Stomach (tissue), 8 donors: ENCODE measurements at regions not wholly inside any gene's neighbourhood (a gene's known extent, or its start where the extent isn't known, plus 50 kb on each side); places are given as distances from the start of the nearest gene placed in this dataset.
"Not testable (repeated sequence)": the region's sequence is repeated elsewhere in the genome, so short reads cannot be mapped to it uniquely, and the experiment has no call there.

ENCODE experiments used
- DNase-seq, 2 donors: peaks; one replicate each; pipeline versions ENCODE4 v3.0.0 to v3.0.0-alpha.2; 2013 to 2019
- H3K27ac ChIP-seq, 5 donors: fragments of 200-600 bp in 4 of 5; sonication (generic) in 4 of 5; one replicate each; pipeline ENCODE4 v1.5.1; 2013 to 2019; ENCODE audit warnings: mild to moderate bottlenecking in 1 of 5, moderate library complexity in 1 of 5
- H3K27me3 ChIP-seq, 3 donors: fragments of 200-600 bp; sonication (generic); one replicate each; pipeline ENCODE4 v1.5.1; 2017 to 2019; ENCODE audit warnings: mixed run types in 1 of 3
- H3K36me3 ChIP-seq, 4 donors: fragments of 200-600 bp; sonication (generic); 1 replicate in 3 of 4; 2 replicates in 1 of 4; pipeline ENCODE4 v1.5.1; 2016 to 2019
- H3K4me1 ChIP-seq, 4 donors: fragments of 200-600 bp; sonication (generic); one replicate each; pipeline ENCODE4 v1.5.1; 2016 to 2019
- H3K4me3 ChIP-seq, 4 donors: fragments of 200-600 bp; sonication (generic) in 3 of 4; one replicate each; pipeline ENCODE4 v1.5.1; 2016 to 2019; ENCODE audit warnings: mild to moderate bottlenecking in 1 of 4
- H3K9me3 ChIP-seq, 4 donors: fragments of 200-600 bp; sonication (generic); one replicate each; pipeline ENCODE4 v1.5.1; 2016 to 2019
- CTCF ChIP-seq, 7 experiments: fragments of 450-650 bp in 4 of 7; fragments of 200-600 bp in 3 of 7; sonication (generic) in 3 of 7; IDR thresholded peaks; one replicate each; pipeline ENCODE4 v1.5.1; 2016 to 2019; ENCODE audit warnings: antibody characterized with exemption in 7 of 7, control low read depth in 2 of 7, mild to moderate bottlenecking in 1 of 7
- EP300 ChIP-seq: sonication (generic); formaldehyde crosslinking; IDR thresholded peaks from one replicate; pipeline ENCODE4 v1.6.1; 2017; ENCODE audit warnings: antibody characterized with exemption
- POLR2A ChIP-seq, 4 donors: fragments of 450-650 bp; IDR thresholded peaks; one replicate each; pipeline ENCODE4 v1.6.1; 2016; ENCODE audit warnings: antibody characterized with exemption in 4 of 4, control low read depth in 2 of 4, mild to moderate bottlenecking in 1 of 4, moderate library complexity in 1 of 4
- POLR2AphosphoS5 ChIP-seq, 3 donors: sonication (generic); formaldehyde crosslinking; IDR thresholded peaks; one replicate each; pipeline ENCODE4 v1.6.1; 2016; ENCODE audit warnings: antibody characterized with exemption in 3 of 3
- WGBS, 5 donors: extraction: QIAGEN DNeasy Blood & Tissue Kit in 3 of 5; methylation state at CpG; one replicate each; pipeline versions ENCODE4 v1.1.5 to v1.1.7; 2013 to 2018; 5-methylcytosine and 5-hydroxymethylcytosine counted together
- intact Hi-C: fragments of 100-400 bp; cut with DNase I; formaldehyde crosslinking; loops from one replicate; pipeline ENCODE4 v1.15.1; 2023; ENCODE audit warnings: low total_unique reads
- donor health status: healthy with polysubstance abuse.
- donor health status: Bipolar disorder and iron deficiency.
- donor health status: healthy.

DNA sequence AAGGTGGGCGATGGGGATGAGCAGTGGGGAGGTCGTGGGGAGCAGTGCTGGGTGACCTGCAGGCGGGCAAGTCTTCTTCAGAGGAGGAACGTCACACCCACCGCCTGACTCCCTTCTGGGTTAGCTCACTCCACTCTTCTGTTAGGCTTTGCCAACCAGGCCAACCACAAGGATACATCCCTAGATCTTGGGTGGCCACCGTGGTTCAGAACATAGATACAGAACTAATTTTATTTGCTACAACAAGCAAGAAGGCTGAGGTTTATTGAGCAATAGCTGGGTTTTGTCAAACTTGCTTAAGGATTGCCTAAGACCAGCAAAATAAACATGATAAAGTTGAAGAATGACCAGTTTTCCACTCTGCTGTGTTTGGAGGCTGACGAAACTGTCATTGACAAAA, 109.4 kb downstream of the DACT1 start:
- no peaks in the 10 kb centered on the region for H3K9me3 ChIP-seq
- peak overlapping the region in 4 of 5 donors; percentile 16 to 75 (median 68) for H3K27ac ChIP-seq
- 70 to 74% (median 70%) methylated on average over 7 of the region's 7 CpGs for WGBS, 5 donors
- intact Hi-C loops = no loop called here
- no peak for TF ChIP-seq CTCF (IDR thresholded peaks at IDR 0.05)
- peak in 2 of 3 donors; percentile 54 to 59 for TF ChIP-seq POLR2AphosphoS5 (IDR thresholded peaks at IDR 0.05)
- no peak for TF ChIP-seq EP300
- TF ChIP-seq POLR2A (IDR thresholded peaks at IDR 0.05) = no peak
- H3K4me1 ChIP-seq = peaks cover 10 to 65% (median 39%) of the 10 kb centered on the region in 4 donors
- no peaks in the 10 kb centered on the region for H3K36me3 ChIP-seq
- no peaks in the 10 kb centered on the region for H3K27me3 ChIP-seq
- no peak for DNase-seq
- H3K4me3 ChIP-seq = no peak overlapping the region

GRCh38 chr14:58748251-58748650, 110.5 kb downstream of the DACT1 start:
- H3K9me3 ChIP-seq, H3K36me3 ChIP-seq, H3K4me3 ChIP-seq, DNase-seq, H3K27me3 ChIP-seq, intact Hi-C loops: not testable (repeated sequence)
- 88 to 91% (median 89%) methylated on average over 8 of the region's 8 CpGs for WGBS, 5 donors
- Histone ChIP-seq H3K4me1 (peaks cover 14 to 75% (median 48%) of the 10 kb centered on the region in 4 donors), H3K27ac (peak overlapping the region in 2 of 5 donors; percentile 78 to 85)

DNA sequence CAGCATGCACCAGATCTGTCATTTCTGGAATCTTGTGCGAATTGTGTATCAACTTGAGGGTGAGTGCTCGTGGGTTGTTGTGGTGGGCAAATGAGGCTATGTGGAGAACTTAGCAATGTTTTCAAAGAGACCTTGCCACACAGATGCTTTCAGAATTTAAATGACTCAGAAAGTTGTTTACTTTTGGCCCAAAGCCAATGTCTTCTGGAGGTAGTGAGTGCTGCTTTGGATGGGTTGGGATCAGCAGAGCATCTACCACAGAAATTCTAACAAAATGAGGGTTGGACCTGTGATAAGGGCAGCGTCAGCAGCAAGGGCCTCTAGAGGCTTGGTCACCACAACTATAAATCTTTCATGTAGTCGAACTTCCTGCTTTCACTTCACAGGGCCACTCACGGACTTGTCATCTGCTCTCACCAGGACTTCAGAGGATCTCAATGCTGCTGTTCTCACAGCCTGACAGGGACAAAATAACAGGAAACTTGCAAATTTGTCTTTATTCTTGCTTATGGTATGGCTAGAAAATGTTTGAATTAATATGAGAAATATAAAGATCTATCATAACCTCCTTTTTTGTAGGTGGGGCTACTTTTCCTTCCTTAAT, 111.4 kb downstream of the DACT1 start:
- H3K4me3 ChIP-seq = no peak overlapping the region
- peak overlapping the region in 4 of 5 donors; percentile 59 to 85 (median 75) for H3K27ac ChIP-seq
- TF ChIP-seq POLR2A (IDR thresholded peaks at IDR 0.05) (no peak), POLR2AphosphoS5 (IDR thresholded peaks at IDR 0.05) (peak in 2 of 3 donors; percentile 50 to 63)
- no peaks in the 10 kb centered on the region for H3K27me3 ChIP-seq
- no peaks in the 10 kb centered on the region for H3K36me3 ChIP-seq
- DNase-seq = peak; percentile 51 to 74
- WGBS, 5 donors = 32 to 41% (median 35%) methylated on average over 5 of the region's 5 CpGs
- intact Hi-C loops = no loop called here
- peaks cover 14 to 84% (median 50%) of the 10 kb centered on the region in 4 donors for H3K4me1 ChIP-seq
- no peaks in the 10 kb centered on the region for H3K9me3 ChIP-seq

DNA sequence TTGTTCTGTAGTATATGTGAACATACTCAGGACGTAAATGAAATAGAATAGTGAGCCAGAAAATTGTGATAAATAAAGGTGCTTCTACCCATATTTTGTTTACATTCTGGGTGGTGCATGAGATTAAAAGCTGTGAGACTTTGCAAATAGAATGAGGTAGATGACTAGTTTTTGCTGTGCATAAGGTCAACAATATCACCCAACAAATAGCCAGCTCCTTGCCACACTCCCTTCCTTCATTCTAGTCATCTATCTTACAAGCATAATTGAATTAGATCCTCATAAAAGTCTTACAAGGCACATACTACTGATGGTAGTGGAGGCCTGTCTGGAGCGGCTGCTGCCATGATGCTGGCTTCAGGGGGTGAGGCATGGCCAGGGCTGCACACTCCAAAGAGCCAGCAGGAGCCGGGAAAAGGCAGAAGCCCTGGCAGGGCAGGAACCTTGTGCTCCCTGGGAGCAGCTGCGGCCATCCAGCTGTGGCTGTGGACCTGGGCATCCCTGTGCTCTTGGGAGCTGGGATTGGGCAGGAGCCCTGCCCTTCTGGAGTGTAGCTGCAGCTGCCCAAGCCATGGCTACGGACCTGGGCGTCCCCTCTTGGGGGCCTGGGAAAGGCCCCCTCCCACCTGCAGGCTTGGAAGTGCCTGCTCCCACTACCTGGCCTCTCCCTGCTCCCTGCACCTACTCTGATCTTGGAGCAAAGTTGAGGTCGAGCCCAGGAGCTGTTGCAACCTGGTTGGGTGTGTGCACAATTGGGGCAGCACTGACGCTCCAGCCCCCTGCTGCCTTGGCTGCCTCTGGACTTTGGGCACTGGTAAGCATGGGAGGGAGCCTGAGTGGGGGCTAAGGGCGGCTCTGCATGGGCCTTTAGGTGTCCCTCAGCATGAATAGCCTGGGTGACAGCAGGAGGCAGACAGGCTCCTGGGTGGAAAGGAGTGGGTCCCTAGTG, 112.8 kb downstream of the DACT1 start:
- Histone ChIP-seq H3K27me3 (no peaks in the 10 kb centered on the region), H3K36me3 (no peaks in the 10 kb centered on the region), H3K27ac (peak overlapping the region; percentile 59 to 88 (median 78)), H3K9me3 (no peaks in the 10 kb centered on the region), H3K4me3 (no peak overlapping the region), H3K4me1 (peaks cover 18 to 98% (median 55%) of the 10 kb centered on the region in 4 donors)
- DNase-seq = peak in 1 of 2 donors; percentile 31
- intact Hi-C loops = no loop called here
- TF ChIP-seq EP300 = no peak
- peak in 1 of 3 donors; percentile 3 for TF ChIP-seq POLR2AphosphoS5 (IDR thresholded peaks at IDR 0.05)
- 59 to 73% (median 65%) methylated on average over 7 to 9 of the region's 9 CpGs for WGBS, 5 donors

DNA sequence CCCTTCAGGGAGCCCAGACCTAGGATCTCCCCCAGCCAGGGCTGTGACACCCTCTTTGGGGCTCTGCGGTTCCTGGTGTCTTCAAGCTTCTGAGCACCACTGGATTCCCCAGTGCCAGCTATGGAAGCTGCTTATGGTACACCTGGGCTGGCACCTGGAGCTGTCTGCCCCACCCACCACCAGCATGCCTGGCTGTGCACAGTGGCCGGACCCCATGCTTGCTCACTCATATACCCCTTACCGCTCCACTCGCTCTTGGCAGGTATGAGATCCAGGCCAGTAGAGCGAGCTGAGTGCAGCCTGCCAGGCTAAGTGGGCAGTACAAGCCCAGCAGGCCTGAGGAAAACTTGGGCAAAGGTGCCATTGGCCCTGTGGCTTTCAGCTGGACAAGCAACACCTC, 114.0 kb downstream of the DACT1 start:
- 90 to 95% (median 92%) methylated on average over 4 to 5 of the region's 5 CpGs for WGBS, 5 donors
- Histone ChIP-seq H3K27me3 (no peaks in the 10 kb centered on the region), H3K4me3 (no peak overlapping the region), H3K36me3 (no peaks in the 10 kb centered on the region), H3K9me3 (no peaks in the 10 kb centered on the region), H3K4me1 (peaks cover 21 to 92% (median 56%) of the 10 kb centered on the region in 4 donors), H3K27ac (peak overlapping the region; percentile 50 to 88 (median 78))
- no peak for DNase-seq
- intact Hi-C loops = no loop called here
- TF ChIP-seq EP300 (no peak), POLR2AphosphoS5 (IDR thresholded peaks at IDR 0.05) (no peak)

DNA sequence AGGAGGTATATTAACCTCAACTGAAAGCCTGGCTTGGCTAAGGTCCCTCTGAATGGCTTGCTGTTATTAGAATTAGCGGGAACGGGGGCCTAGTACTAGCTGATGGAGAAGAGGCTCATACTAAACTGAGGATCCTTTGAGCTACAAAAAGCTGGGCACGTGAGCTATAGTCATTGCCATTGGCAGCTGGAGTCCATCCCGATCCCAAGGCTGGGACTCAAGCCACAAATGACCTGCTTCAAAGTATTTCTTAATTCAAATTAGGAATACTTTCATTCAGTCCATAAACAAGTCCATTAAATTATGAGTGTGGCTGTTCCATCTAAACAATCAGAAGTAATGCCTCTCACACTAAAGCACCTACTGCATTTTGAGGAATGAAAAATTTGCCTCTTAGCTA, 114.5 kb downstream of the DACT1 start:
- no peaks in the 10 kb centered on the region for H3K27me3 ChIP-seq
- H3K36me3 ChIP-seq = no peaks in the 10 kb centered on the region
- no peak overlapping the region for H3K4me3 ChIP-seq
- peak overlapping the region in 4 of 5 donors; percentile 50 to 85 (median 75) for H3K27ac ChIP-seq
- intact Hi-C loops = no loop called here
- no peak for TF ChIP-seq CTCF (IDR thresholded peaks at IDR 0.05)
- no peak for TF ChIP-seq POLR2A (IDR thresholded peaks at IDR 0.05)
- TF ChIP-seq POLR2AphosphoS5 (IDR thresholded peaks at IDR 0.05) = no peak
- no peak for TF ChIP-seq EP300
- no peaks in the 10 kb centered on the region for H3K9me3 ChIP-seq
- 71 to 90% (median 83%) methylated on average over 4 of the region's 4 CpGs for WGBS, 5 donors
- no peak for DNase-seq
- peaks cover 21 to 87% (median 56%) of the 10 kb centered on the region in 4 donors for H3K4me1 ChIP-seq
